ENCODE measurements at regions not wholly inside any gene's neighbourhood (a gene's known extent, or its start where the extent isn't known, plus 50 kb on each side); places are given as distances from the start of the nearest gene placed in this dataset.

- TF ChIP-seq JUNB (IDR thresholded peaks at IDR 0.05; ENCODE audit: unreplicated experiment) (no peak), CREB1 (CRISPR knock-in tag; IDR thresholded peaks at IDR 0.05; ENCODE audit: low read depth) (no peak), CTCF (conservative IDR thresholded peaks at IDR 0.05; ENCODE audit: low read depth in 2 of 2) (no peak), ZNF331 (CRISPR knock-in tag; IDR thresholded peaks at IDR 0.05; ENCODE audit: low read depth) (no peak), NANOG (IDR thresholded peaks at IDR 0.05; ENCODE audit: borderline replicate concordance) (no peak), ETS1 (IDR thresholded peaks at IDR 0.05) (no peak), ZNF114 (CRISPR knock-in tag; IDR thresholded peaks at IDR 0.05) (no peak), STAT1 (IDR thresholded peaks at IDR 0.05; ENCODE audit: unreplicated experiment) (no peak), EZH2 (IDR thresholded peaks at IDR 0.05; ENCODE audit: low read depth, unreplicated experiment) (no peak)
- TF ChIP-seq, protein P1, sequence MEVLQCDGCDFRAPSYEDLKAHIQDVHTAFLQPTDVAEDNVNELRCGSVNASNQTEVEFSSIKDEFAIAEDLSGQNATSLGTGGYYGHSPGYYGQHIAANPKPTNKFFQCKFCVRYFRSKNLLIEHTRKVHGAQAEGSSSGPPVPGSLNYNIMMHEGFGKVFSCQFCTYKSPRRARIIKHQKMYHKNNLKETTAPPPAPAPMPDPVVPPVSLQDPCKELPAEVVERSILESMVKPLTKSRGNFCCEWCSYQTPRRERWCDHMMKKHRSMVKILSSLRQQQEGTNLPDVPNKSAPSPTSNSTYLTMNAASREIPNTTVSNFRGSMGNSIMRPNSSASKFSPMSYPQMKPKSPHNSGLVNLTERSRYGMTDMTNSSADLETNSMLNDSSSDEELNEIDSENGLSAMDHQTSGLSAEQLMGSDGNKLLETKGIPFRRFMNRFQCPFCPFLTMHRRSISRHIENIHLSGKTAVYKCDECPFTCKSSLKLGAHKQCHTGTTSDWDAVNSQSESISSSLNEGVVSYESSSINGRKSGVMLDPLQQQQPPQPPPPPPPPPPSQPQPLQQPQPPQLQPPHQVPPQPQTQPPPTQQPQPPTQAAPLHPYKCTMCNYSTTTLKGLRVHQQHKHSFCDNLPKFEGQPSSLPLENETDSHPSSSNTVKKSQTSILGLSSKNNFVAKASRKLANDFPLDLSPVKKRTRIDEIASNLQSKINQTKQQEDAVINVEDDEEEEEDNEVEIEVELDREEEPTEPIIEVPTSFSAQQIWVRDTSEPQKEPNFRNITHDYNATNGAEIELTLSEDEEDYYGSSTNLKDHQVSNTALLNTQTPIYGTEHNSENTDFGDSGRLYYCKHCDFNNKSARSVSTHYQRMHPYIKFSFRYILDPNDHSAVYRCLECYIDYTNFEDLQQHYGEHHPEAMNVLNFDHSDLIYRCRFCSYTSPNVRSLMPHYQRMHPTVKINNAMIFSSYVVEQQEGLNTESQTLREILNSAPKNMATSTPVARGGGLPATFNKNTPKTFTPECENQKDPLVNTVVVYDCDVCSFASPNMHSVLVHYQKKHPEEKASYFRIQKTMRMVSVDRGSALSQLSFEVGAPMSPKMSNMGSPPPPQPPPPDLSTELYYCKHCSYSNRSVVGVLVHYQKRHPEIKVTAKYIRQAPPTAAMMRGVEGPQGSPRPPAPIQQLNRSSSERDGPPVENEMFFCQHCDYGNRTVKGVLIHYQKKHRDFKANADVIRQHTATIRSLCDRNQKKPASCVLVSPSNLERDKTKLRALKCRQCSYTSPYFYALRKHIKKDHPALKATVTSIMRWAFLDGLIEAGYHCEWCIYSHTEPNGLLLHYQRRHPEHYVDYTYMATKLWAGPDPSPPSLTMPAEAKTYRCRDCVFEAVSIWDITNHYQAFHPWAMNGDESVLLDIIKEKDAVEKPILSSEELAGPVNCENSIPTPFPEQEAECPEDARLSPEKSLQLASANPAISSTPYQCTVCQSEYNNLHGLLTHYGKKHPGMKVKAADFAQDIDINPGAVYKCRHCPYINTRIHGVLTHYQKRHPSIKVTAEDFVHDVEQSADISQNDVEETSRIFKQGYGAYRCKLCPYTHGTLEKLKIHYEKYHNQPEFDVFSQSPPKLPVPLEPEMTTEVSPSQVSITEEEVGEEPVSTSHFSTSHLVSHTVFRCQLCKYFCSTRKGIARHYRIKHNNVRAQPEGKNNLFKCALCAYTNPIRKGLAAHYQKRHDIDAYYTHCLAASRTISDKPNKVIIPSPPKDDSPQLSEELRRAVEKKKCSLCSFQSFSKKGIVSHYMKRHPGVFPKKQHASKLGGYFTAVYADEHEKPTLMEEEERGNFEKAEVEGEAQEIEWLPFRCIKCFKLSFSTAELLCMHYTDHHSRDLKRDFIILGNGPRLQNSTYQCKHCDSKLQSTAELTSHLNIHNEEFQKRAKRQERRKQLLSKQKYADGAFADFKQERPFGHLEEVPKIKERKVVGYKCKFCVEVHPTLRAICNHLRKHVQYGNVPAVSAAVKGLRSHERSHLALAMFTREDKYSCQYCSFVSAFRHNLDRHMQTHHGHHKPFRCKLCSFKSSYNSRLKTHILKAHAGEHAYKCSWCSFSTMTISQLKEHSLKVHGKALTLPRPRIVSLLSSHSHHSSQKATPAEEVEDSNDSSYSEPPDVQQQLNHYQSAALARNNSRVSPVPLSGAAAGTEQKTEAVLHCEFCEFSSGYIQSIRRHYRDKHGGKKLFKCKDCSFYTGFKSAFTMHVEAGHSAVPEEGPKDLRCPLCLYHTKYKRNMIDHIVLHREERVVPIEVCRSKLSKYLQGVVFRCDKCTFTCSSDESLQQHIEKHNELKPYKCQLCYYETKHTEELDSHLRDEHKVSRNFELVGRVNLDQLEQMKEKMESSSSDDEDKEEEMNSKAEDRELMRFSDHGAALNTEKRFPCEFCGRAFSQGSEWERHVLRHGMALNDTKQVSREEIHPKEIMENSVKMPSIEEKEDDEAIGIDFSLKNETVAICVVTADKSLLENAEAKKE (CRISPR knock-in tag; IDR thresholded peaks at IDR 0.05): no peak
- TF ChIP-seq, protein P2, sequence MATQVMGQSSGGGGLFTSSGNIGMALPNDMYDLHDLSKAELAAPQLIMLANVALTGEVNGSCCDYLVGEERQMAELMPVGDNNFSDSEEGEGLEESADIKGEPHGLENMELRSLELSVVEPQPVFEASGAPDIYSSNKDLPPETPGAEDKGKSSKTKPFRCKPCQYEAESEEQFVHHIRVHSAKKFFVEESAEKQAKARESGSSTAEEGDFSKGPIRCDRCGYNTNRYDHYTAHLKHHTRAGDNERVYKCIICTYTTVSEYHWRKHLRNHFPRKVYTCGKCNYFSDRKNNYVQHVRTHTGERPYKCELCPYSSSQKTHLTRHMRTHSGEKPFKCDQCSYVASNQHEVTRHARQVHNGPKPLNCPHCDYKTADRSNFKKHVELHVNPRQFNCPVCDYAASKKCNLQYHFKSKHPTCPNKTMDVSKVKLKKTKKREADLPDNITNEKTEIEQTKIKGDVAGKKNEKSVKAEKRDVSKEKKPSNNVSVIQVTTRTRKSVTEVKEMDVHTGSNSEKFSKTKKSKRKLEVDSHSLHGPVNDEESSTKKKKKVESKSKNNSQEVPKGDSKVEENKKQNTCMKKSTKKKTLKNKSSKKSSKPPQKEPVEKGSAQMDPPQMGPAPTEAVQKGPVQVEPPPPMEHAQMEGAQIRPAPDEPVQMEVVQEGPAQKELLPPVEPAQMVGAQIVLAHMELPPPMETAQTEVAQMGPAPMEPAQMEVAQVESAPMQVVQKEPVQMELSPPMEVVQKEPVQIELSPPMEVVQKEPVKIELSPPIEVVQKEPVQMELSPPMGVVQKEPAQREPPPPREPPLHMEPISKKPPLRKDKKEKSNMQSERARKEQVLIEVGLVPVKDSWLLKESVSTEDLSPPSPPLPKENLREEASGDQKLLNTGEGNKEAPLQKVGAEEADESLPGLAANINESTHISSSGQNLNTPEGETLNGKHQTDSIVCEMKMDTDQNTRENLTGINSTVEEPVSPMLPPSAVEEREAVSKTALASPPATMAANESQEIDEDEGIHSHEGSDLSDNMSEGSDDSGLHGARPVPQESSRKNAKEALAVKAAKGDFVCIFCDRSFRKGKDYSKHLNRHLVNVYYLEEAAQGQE (IDR thresholded peaks at IDR 0.05; ENCODE audit: unreplicated experiment): no peak
- Histone ChIP-seq H3K36me3 (ENCODE audit: insufficient read depth) (no peaks in the 10 kb centered on the region; the same call in 1 of the 2 replicates), H4K20me1 (replicated peaks; ENCODE audit: insufficient read depth) (no peaks in the 10 kb centered on the region), H3K9me2 (ENCODE audit: insufficient read depth) (peaks cover 12% of the 10 kb centered on the region; the same call in 1 of the 2 replicates), H3K79me2 (replicated peaks; ENCODE audit: insufficient read depth) (no peaks in the 10 kb centered on the region), H3K27me3 (ENCODE audit: insufficient read depth) (no peaks in the 10 kb centered on the region), H3K4me1 (ENCODE audit: insufficient read depth) (no peaks in the 10 kb centered on the region), H3K27ac (ENCODE audit: low read depth) (no peak overlapping the region), H3F3A (replicated peaks; ENCODE audit: low read depth) (no peaks in the 10 kb centered on the region), H3K4me2 (no peak overlapping the region), H3K4me3 (no peak overlapping the region), H2AFZ (no peak overlapping the region)
- DNase-seq (ENCODE audit: low spot score) (no peak), ATAC-seq (no peak)
- H3K4me1 Mint-ChIP-seq: no peaks in the 10 kb centered on the region
- peaks cover 7% of the 10 kb centered on the region for H3K36me3 Mint-ChIP-seq (ENCODE audit: low read depth)
- H3K27ac Mint-ChIP-seq: no peak overlapping the region
- H3K9me3 Mint-ChIP-seq: peaks cover 10% of the 10 kb centered on the region
- no peak overlapping the region for H3K4me3 Mint-ChIP-seq
- H3K27me3 Mint-ChIP-seq (ENCODE audit: insufficient read depth, low read depth, poor library complexity): no peaks in the 10 kb centered on the region
Measured at GRCh38 chr13:61709258-61709657, 293.6 kb upstream of the PCDH20 start.

Measured in GM23338 (cell line).